ENCODE measurements at regions not wholly inside any gene's neighbourhood (a gene's known extent, or its start where the extent isn't known, plus 50 kb on each side); places are given as distances from the start of the nearest gene placed in this dataset.
"Not testable (repeated sequence)": the region's sequence is repeated elsewhere in the genome, so short reads cannot be mapped to it uniquely, and the experiment has no call there.

GRCh38 chr4:28788929-28789490, 1928.4 kb downstream of the STIM2 start:
- DNase-seq (ENCODE audit: low read depth in 2 of 2) = no peak

GRCh38 chr4:28792917-28793597, 1927.1 kb upstream of the PCDH7 start:
- DNase-seq (ENCODE audit: low read depth in 2 of 2) = no peak

GRCh38 chr4:28799696-28800095, 1920.5 kb upstream of the PCDH7 start:
- DNase-seq (ENCODE audit: low read depth in 2 of 2) = no peak

- DNase-seq (ENCODE audit: low read depth in 2 of 2) = no peak
Observed at GRCh38 chr4:28811025-28811424, 1909.1 kb upstream of the PCDH7 start.

DNA sequence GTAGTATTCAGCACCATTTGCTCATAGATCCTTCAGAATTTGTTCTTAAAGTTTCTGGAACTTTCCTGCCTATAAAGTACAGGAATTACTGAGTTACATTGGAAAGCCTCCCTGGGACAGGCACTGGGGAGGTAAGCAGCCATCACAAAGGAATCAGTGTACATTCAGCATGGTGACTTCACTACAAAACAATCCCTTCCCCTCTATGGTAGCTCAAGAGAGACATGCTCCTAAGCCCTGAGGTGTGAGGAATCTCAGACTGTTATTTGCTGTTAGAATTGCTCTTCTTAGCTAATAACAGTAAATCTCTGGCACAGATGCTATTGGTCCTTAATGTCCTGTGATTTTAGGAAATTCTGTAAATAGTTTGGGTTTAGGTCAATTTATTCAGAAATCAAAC, 1898.0 kb upstream of the PCDH7 start:
- DNase-seq (ENCODE audit: low read depth in 2 of 2) = no peak

GRCh38 chr4:28827866-28828265, 1892.3 kb upstream of the PCDH7 start:
- no peak for DNase-seq (ENCODE audit: low read depth in 2 of 2)

- no peak for DNase-seq (ENCODE audit: low read depth in 2 of 2)
Observed at GRCh38 chr4:28831867-28832266, 1888.3 kb upstream of the PCDH7 start.

GRCh38 chr4:28832444-28832843, 1887.7 kb upstream of the PCDH7 start:
- DNase-seq (ENCODE audit: low read depth in 2 of 2) = no peak

DNA sequence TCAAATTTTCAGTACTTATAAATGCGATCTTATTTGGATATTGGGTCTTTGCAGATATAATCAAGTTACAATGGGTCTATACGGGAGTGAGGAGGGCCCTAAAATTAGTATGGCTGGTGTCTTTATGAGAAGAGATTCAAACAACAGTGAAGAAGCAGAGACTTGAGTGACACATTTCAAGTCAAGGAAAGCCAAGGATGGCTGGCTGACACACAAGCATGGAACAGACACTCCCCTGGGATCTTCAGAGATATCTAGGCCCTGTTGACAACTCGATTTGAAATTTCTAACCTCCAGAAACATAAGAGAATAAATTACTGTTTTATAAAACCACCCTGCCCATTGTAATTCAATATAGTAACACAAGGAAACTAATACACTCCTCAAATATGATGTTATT, 1886.0 kb upstream of the PCDH7 start:
- DNase-seq (ENCODE audit: low read depth in 2 of 2) = no peak

DNA sequence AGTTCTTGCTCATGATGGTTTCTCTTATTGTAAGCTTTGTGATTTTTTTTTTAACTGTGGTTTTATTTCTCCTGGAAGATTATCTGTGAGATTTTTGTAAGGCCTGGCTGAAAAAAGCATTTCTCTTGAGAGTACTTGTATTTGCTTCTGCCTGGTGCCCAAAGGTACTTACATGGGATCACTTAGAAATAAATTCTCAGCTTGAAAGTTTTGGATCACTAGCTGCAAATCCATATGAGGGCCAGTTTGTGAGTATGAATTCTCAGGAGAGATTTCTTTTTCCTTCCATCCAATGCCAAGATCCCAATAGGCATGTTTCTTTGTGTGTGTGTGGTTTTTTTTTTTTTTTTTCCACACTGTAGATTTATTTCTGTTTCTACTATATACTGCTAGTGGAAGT, 1884.7 kb upstream of the PCDH7 start:
- DNase-seq (ENCODE audit: low read depth in 2 of 2) = no peak

DNA sequence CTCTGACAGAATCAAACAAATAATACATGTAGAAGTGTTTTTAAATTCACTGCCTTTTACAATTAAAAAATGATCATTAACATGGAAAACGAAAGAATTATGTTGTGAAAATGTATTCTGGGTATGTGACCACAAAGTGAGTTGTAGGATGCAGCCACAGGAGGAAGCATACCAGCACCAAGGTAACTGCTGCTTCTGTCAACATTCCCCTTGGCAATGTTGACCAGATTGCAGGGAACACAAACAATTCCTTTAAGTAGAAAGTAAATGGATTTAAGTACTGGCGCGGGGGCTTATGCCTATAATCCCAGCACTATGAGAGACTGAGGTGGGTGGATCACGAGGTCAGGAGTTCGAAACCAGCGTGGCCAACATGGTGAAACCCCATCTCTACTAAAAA, 1877.9 kb upstream of the PCDH7 start:
- DNase-seq (ENCODE audit: low read depth in 2 of 2) = no peak

GRCh38 chr4:28845158-28845557, 1875.0 kb upstream of the PCDH7 start:
- DNase-seq (ENCODE audit: low read depth in 2 of 2) = no peak

DNA sequence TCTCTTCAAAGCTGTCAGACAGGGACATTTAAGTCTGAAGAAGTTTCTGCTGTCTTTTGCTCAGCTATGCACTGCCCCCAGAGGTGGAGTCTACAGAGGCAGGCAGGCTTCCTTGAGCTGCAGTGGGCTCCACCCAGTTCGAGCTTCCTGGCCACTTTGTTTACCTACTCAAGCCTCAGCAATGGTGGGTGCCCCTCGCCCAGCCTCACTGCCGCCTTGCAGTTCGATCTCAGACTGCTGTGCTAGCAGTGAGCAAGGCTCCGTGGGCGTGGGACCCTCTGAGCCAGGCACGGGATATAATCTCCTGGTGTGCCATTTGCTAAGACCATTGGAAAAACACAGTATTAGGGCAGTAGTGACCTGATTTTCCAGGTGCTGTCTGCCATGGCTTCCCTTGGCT, 1863.1 kb upstream of the PCDH7 start:
- DNase-seq (ENCODE audit: low read depth in 2 of 2) = not testable (repeated sequence)

GRCh38 chr4:28868841-28869240, 1851.3 kb upstream of the PCDH7 start:
- DNase-seq (ENCODE audit: low read depth in 2 of 2) = no peak

DNA sequence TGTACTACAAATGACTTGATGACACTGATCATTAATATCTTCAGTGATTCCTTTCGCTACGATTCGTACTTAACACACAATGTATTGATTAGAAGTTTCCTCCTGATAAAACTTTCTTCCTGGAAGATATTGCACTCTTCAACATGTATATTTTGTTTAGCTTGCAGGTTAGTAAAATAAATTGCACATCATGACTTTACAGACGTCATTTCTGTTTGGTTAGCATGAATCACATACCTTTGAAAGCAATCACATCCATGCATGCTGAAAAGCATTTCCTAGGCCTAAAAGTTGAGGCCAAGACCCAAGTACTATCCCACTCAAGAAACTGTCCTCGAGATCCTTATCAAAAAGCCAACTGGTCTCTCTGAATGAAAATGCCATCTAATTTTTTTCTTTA, 1841.0 kb upstream of the PCDH7 start:
- no peak for DNase-seq (ENCODE audit: low read depth in 2 of 2)

- DNase-seq (ENCODE audit: low read depth in 2 of 2) = no peak
Observed at GRCh38 chr4:28879900-28880299, 1840.3 kb upstream of the PCDH7 start.

DNA sequence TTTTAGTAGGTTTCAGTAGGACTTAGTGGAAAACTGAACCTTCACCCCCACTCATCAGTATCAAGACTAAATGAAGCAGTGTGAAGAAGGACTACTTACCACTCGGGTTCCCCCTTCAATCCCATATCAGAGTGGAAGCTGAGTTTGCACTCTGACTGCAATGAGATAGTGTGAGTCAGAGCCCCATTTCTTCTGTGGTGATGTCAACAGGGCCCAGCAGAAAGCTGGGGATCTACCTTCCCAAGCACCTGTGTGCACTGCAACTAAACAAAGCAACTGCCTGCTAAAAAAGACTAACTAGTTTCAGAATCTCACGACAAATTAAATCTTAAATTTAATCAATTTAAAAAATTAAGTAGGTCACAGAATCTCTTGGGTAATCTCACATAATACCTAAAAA, 1837.0 kb upstream of the PCDH7 start:
- DNase-seq (ENCODE audit: low read depth in 2 of 2) = no peak

- DNase-seq (ENCODE audit: low read depth in 2 of 2) = no peak
Observed at GRCh38 chr4:28886934-28887333, 1833.2 kb upstream of the PCDH7 start.

- DNase-seq (ENCODE audit: low read depth in 2 of 2) = no peak
Observed at GRCh38 chr4:28890949-28891775, 1829.0 kb upstream of the PCDH7 start.

DNA sequence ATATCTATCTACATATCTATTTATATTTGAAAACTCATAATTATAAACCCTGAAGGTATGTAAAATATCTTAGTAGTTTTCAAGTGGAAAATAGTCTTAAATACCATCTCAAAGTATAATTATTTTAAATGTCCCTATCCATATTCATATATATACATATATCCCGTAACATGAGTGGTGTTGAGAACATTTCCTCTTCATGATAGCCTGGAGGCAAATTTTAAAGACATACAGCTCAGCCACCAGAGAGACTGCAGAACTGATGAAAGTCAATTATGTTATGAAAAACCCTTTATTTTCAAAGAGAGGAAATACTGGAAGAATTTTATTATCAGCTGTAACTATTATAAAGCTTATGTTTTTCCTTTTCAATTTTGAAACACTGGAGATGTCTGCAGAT, 1806.7 kb upstream of the PCDH7 start:
- DNase-seq (ENCODE audit: low read depth in 2 of 2) = no peak

DNA sequence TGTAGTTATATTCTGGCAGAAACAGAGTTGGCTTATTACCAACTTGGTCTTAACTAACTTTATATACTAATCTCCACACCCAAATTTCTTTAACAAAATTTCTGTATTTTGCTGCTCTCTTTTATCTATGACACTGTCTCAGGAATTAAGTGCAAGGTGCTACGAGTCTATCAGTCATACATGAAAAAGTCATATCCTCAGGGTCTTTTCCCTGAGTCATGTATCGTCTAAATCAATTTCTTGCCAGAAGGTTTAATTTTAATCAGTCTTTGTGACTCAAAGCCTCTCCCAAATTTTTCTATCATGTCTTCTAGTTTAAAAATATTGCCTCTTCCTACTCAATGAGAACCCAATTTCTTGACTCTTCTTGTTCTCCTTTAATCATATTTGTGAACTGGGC, 1803.6 kb upstream of the PCDH7 start:
- no peak for DNase-seq (ENCODE audit: low read depth in 2 of 2)

DNA sequence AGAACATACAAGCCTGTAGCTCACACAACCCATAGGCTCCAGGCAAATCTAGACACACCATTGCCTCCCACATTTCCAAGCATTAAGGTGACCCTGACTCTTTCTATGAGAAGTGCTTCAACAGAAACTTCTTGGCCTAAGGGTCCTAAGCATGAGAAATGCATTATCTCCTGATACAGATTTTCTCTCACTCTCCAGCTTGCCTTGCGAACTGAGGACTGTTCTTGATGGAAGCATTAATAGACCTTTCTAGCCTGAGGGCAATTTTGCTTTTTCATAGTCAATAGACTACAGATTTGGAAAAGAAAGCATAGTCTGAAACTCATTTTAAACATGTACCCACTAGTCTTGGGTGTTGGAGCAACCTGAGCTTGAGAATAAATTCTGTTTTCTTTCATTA, 1801.3 kb upstream of the PCDH7 start:
- DNase-seq (ENCODE audit: low read depth in 2 of 2) = no peak

- no peak for DNase-seq (ENCODE audit: low read depth in 2 of 2)
Observed at GRCh38 chr4:28921886-28922285, 1798.3 kb upstream of the PCDH7 start.
